Uterus (tissue), 3 donors: ENCODE measurements at regions not wholly inside any gene's neighbourhood (a gene's known extent, or its start where the extent isn't known, plus 50 kb on each side); places are given as distances from the start of the nearest gene placed in this dataset.
"Not testable (repeated sequence)": the region's sequence is repeated elsewhere in the genome, so short reads cannot be mapped to it uniquely, and the experiment has no call there.

Source experiments
- DNase-seq, 2 donors: peaks; one replicate each; pipeline ENCODE4 v3.0.0-alpha.2; 2019 to 2020
- H3K27ac ChIP-seq, 2 donors: fragments of 200-600 bp; sonication (generic); 1 replicate in 1 of 2; 2 replicates in 1 of 2; pipeline ENCODE4 v1.5.1; 2016 to 2018
- H3K27me3 ChIP-seq, 2 donors: fragments of 200-600 bp; sonication (generic); one replicate each; pipeline ENCODE4 v1.5.1; 2018 to 2019; ENCODE audit warnings: control low read depth in 1 of 2
- H3K36me3 ChIP-seq, 2 donors: fragments of 200-600 bp; sonication (generic); one replicate each; pipeline ENCODE4 v1.5.1; 2019; ENCODE audit warnings: control low read depth in 1 of 2
- H3K4me1 ChIP-seq, 2 donors: fragments of 200-600 bp; sonication (generic); one replicate each; pipeline ENCODE4 v1.5.1; 2018 to 2019; ENCODE audit warnings: control low read depth in 1 of 2
- H3K4me3 ChIP-seq, 2 donors: fragments of 200-600 bp; sonication (generic); 1 replicate in 1 of 2; 2 replicates in 1 of 2; pipeline ENCODE4 v1.5.1; 2018 to 2019; ENCODE audit warnings: mild to moderate bottlenecking in 1 of 2
- H3K9me3 ChIP-seq, 2 donors: fragments of 200-600 bp; sonication (generic); one replicate each; pipeline ENCODE4 v1.5.1; 2019; ENCODE audit warnings: control low read depth in 1 of 2
- CTCF ChIP-seq, 4 experiments: fragments of 200-600 bp in 2 of 4; fragments of 450-650 bp in 2 of 4; sonication (generic) in 2 of 4; IDR thresholded peaks; one replicate each; pipeline ENCODE4 v1.5.1; 2016 to 2019; ENCODE audit warnings: antibody characterized with exemption in 4 of 4, mild to moderate bottlenecking in 2 of 4, moderate library complexity in 1 of 4
- POLR2A ChIP-seq, 2 donors: fragments of 450-650 bp; IDR thresholded peaks; one replicate each; pipeline ENCODE4 v1.6.1; 2016; ENCODE audit warnings: antibody characterized with exemption in 2 of 2, mild to moderate bottlenecking in 1 of 2, moderate library complexity in 1 of 2
- intact Hi-C: fragments of 100-400 bp; cut with DNase I; formaldehyde crosslinking; loops from one replicate; pipeline ENCODE4 v1.15.1; 2023; ENCODE audit warnings: low total_unique reads
- donor health status: DM: yes; HTN: yes; CAD: no.

GRCh38 chr6:13868236-13868635, 53.9 kb upstream of the MCUR1 start:
- intact Hi-C loops: no loop called here
- no peaks in the 10 kb centered on the region for H3K27me3 ChIP-seq
- no peaks in the 10 kb centered on the region for H3K4me1 ChIP-seq
- H3K36me3 ChIP-seq: no peaks in the 10 kb centered on the region
- H3K4me3 ChIP-seq: no peak overlapping the region
- TF ChIP-seq POLR2A (IDR thresholded peaks at IDR 0.05): no peak
- TF ChIP-seq CTCF (IDR thresholded peaks at IDR 0.05): no peak
- DNase-seq: no peak
- no peak overlapping the region for H3K27ac ChIP-seq
- H3K9me3 ChIP-seq: no peaks in the 10 kb centered on the region

GRCh38 chr6:13866301-13866700, 51.9 kb upstream of the MCUR1 start:
- intact Hi-C loops: no loop called here
- H3K27ac ChIP-seq: no peak overlapping the region
- H3K4me1 ChIP-seq: no peaks in the 10 kb centered on the region
- no peaks in the 10 kb centered on the region for H3K36me3 ChIP-seq
- no peaks in the 10 kb centered on the region for H3K27me3 ChIP-seq
- no peaks in the 10 kb centered on the region for H3K9me3 ChIP-seq
- TF ChIP-seq POLR2A (IDR thresholded peaks at IDR 0.05): no peak
- DNase-seq: no peak
- no peak overlapping the region for H3K4me3 ChIP-seq

- no peak overlapping the region for H3K4me3 ChIP-seq
- no peaks in the 10 kb centered on the region for H3K4me1 ChIP-seq
- H3K27me3 ChIP-seq: peaks cover 0 to 2% of the 10 kb centered on the region in 2 donors
- H3K27ac ChIP-seq: no peak overlapping the region
- H3K36me3 ChIP-seq: no peaks in the 10 kb centered on the region
- intact Hi-C loops: no loop called here
- TF ChIP-seq POLR2A (IDR thresholded peaks at IDR 0.05) (no peak), CTCF (IDR thresholded peaks at IDR 0.05) (no peak)
- DNase-seq: no peak
- H3K9me3 ChIP-seq: no peaks in the 10 kb centered on the region
Observed at GRCh38 chr6:13865141-13865540, 50.8 kb upstream of the MCUR1 start.

- H3K9me3 ChIP-seq, H3K36me3 ChIP-seq, intact Hi-C loops, H3K27ac ChIP-seq, H3K4me3 ChIP-seq, DNase-seq, H3K27me3 ChIP-seq, H3K4me1 ChIP-seq: not testable (repeated sequence)
Observed at GRCh38 chr6:13864669-13865068, 50.3 kb upstream of the MCUR1 start.
